WTC11 (cell line): ENCODE measurements at regions not wholly inside any gene's neighbourhood (a gene's known extent, or its start where the extent isn't known, plus 50 kb on each side); places are given as distances from the start of the nearest gene placed in this dataset.
A peak's percentile ranks its signal among the peaks of the same experiment; 100 is the strongest.

Experiments used
- ATAC-seq: fragments of 200-7000 bp; cut with Tn5 transposase; 2 replicates; pipeline ENCODE4 v1.10.0; 2021; ENCODE audit warnings: mild to moderate bottlenecking, moderate library complexity
- CTCF ChIA-PET: fragments of 300-600 bp; sonication (Branson Sonifier 250); formaldehyde crosslinking; loops from one replicate; lab custom pipeline; 2021; ENCODE audit warnings: antibody characterized with exemption; lab: Charles Lee
- POLR2A ChIA-PET: fragments of 350-600 bp; sonication (Branson Sonifier 250); formaldehyde crosslinking; loops from one replicate; lab custom pipeline; 2021; ENCODE audit warnings: antibody characterized with exemption; lab: Charles Lee
- DNase-seq: peaks from one replicate; pipeline ENCODE4 v3.0.0; 2021; ENCODE audit warnings: low spot score
- H3K27ac Mint-ChIP-seq: 2 replicates; pipeline ENCODE4 v1.8.0; 2021; ENCODE audit warnings: mixed read lengths
- H3K27me3 Mint-ChIP-seq: 2 replicates; pipeline ENCODE4 v1.8.0; 2021; ENCODE audit warnings: low read depth, mild to moderate bottlenecking, moderate library complexity, mixed read lengths
- H3K36me3 Mint-ChIP-seq: 2 replicates; pipeline ENCODE4 v1.8.0; 2021; ENCODE audit warnings: mixed read lengths
- H3K4me1 Mint-ChIP-seq: 2 replicates; pipeline ENCODE4 v1.8.0; 2022; ENCODE audit warnings: mixed read lengths
- H3K4me3 Mint-ChIP-seq: 2 replicates; pipeline ENCODE4 v1.8.0; 2021; ENCODE audit warnings: mild to moderate bottlenecking, moderate library complexity, mixed read lengths
- H3K9me3 Mint-ChIP-seq: 2 replicates; pipeline ENCODE4 v1.8.0; 2021; ENCODE audit warnings: mixed read lengths
- AFF4 ChIP-seq: sonication (generic); formaldehyde crosslinking; IDR thresholded peaks from 2 replicates; pipeline ENCODE4 v1.8.1; 2023; ENCODE audit warnings: mild to moderate bottlenecking, missing genetic modification reagents, borderline replicate concordance
- ATF1 ChIP-seq: sonication (generic); formaldehyde crosslinking; IDR thresholded peaks from 2 replicates; pipeline ENCODE4 v1.8.1; 2023; ENCODE audit warnings: mild to moderate bottlenecking, moderate library complexity, missing genetic modification reagents
- ATF3 ChIP-seq: sonication (generic); formaldehyde crosslinking; conservative IDR thresholded peaks from 2 replicates; pipeline ENCODE4 v1.8.1; 2022; ENCODE audit warnings: mild to moderate bottlenecking, missing genetic modification reagents
- ATF6 ChIP-seq: sonication (generic); formaldehyde crosslinking; IDR thresholded peaks from 2 replicates; pipeline ENCODE4 v1.8.1; 2023; ENCODE audit warnings: mild to moderate bottlenecking, missing genetic modification reagents
- CDX4 ChIP-seq: fragments of 250-450 bp; sonication (Bioruptor Pico); IDR thresholded peaks from 2 replicates; pipeline ENCODE4 v1.9.0; 2021; ENCODE audit warnings: moderate library complexity, mild to moderate bottlenecking, inconsistent platforms, borderline replicate concordance
- ETV6 ChIP-seq: sonication (generic); formaldehyde crosslinking; IDR thresholded peaks from 2 replicates; pipeline ENCODE4 v1.8.1; 2022; ENCODE audit warnings: mild to moderate bottlenecking, missing genetic modification reagents
- FOXP1 ChIP-seq: sonication (generic); formaldehyde crosslinking; IDR thresholded peaks from 2 replicates; pipeline ENCODE4 v1.8.0; 2022; ENCODE audit warnings: missing genetic modification reagents, mild to moderate bottlenecking, moderate library complexity, borderline replicate concordance
- IRF1 ChIP-seq: sonication (generic); formaldehyde crosslinking; IDR thresholded peaks from 2 replicates; pipeline ENCODE4 v1.8.0; 2023; ENCODE audit warnings: missing genetic modification reagents
- MXD4 ChIP-seq: fragments of 250-450 bp; sonication (Bioruptor Pico); IDR thresholded peaks from 2 replicates; pipeline ENCODE4 v1.8.0; 2021; ENCODE audit warnings: mild to moderate bottlenecking, moderate library complexity, borderline replicate concordance
- NR3C1 ChIP-seq: sonication (generic); formaldehyde crosslinking; conservative IDR thresholded peaks from 2 replicates; pipeline ENCODE4 v1.8.1; 2023; ENCODE audit warnings: low read depth, mild to moderate bottlenecking, missing genetic modification reagents
- OVOL2 ChIP-seq: fragments of 250-450 bp; sonication (Bioruptor Pico); IDR thresholded peaks from 2 replicates; pipeline ENCODE4 v1.9.0; 2021; ENCODE audit warnings: mild to moderate bottlenecking, borderline replicate concordance
- PRRX2 ChIP-seq: fragments of 250-450 bp; sonication (Bioruptor Pico); IDR thresholded peaks from 2 replicates; pipeline ENCODE4 v1.8.0; 2021; ENCODE audit warnings: mild to moderate bottlenecking
- SMAD4 ChIP-seq: sonication (generic); formaldehyde crosslinking; IDR thresholded peaks from 2 replicates; pipeline ENCODE4 v1.8.0; 2022; ENCODE audit warnings: mild to moderate bottlenecking, missing genetic modification reagents
- TCF7 ChIP-seq: sonication (generic); formaldehyde crosslinking; IDR thresholded peaks from 2 replicates; pipeline ENCODE4 v1.8.0; 2022; ENCODE audit warnings: mild to moderate bottlenecking, low read depth, missing genetic modification reagents, moderate library complexity
- ZMAT4 ChIP-seq: fragments of 250-450 bp; sonication (Bioruptor Pico); IDR thresholded peaks from 2 replicates; pipeline ENCODE4 v1.9.0; 2021; ENCODE audit warnings: mild to moderate bottlenecking
- ZNF138 ChIP-seq: sonication (generic); formaldehyde crosslinking; conservative IDR thresholded peaks from 2 replicates; pipeline ENCODE4 v1.8.1; 2022; ENCODE audit warnings: mild to moderate bottlenecking, moderate library complexity, missing genetic modification reagents
- ZNF219 ChIP-seq: sonication (generic); formaldehyde crosslinking; IDR thresholded peaks from 2 replicates; pipeline ENCODE4 v1.8.0; 2023; ENCODE audit warnings: missing genetic modification reagents, mild to moderate bottlenecking, borderline replicate concordance
- ZNF281 ChIP-seq: sonication (generic); formaldehyde crosslinking; IDR thresholded peaks from 2 replicates; pipeline ENCODE4 v1.8.0; 2023; ENCODE audit warnings: mild to moderate bottlenecking, missing genetic modification reagents
- ZNF671 ChIP-seq: fragments of 250-450 bp; sonication (Bioruptor Pico); IDR thresholded peaks from 2 replicates; pipeline ENCODE4 v1.8.0; 2021; ENCODE audit warnings: mild to moderate bottlenecking

- peaks cover 49% of the 10 kb centered on the region for H3K27me3 Mint-ChIP-seq
- CTCF ChIA-PET, result interaction anchor here (0.6 to 1.3 kb wide), 6 partner anchors 24 to 257 kb away, joined by 3 to 5 read pairs (median 4); no protein-coding TSS in a partner anchor
- H3K4me3 Mint-ChIP-seq, result no peak overlapping the region
- no peaks in the 10 kb centered on the region for H3K36me3 Mint-ChIP-seq
- peaks cover 22% of the 10 kb centered on the region for H3K4me1 Mint-ChIP-seq
- DNase-seq (no peak), ATAC-seq (peak; percentile 49)
- no peak for TF ChIP-seq ATF6 (CRISPR knock-in tag)
- no peak for TF ChIP-seq ZNF138 (CRISPR knock-in tag)
- no peak for TF ChIP-seq OVOL2 (CRISPR knock-in tag)
- no peak for TF ChIP-seq NR3C1 (CRISPR knock-in tag)
- TF ChIP-seq AFF4 (CRISPR knock-in tag), result no peak
- TF ChIP-seq ZMAT4 (CRISPR knock-in tag), result no peak
- TF ChIP-seq CDX4 (CRISPR knock-in tag), result no peak
- no peak for TF ChIP-seq ATF3 (CRISPR knock-in tag)
- no peak for TF ChIP-seq ZNF281 (CRISPR knock-in tag)
- no peak for TF ChIP-seq FOXP1 (CRISPR knock-in tag)
- TF ChIP-seq ZNF671 (CRISPR knock-in tag), result no peak
- no peak for TF ChIP-seq MXD4 (CRISPR knock-in tag)
- TF ChIP-seq IRF1, result no peak
- TF ChIP-seq ETV6 (CRISPR knock-in tag), result no peak
- 0 out of 2 replicates have a peak, but pooled peaks cover 3% of the 10 kb centered on the region for H3K9me3 Mint-ChIP-seq
- POLR2A ChIA-PET, result no interaction called here
- no peak overlapping the region for H3K27ac Mint-ChIP-seq
Observed at GRCh38 chr4:54575919-54576318, 81.8 kb upstream of the KIT start.

- H3K27ac Mint-ChIP-seq, result no peak overlapping the region
- CTCF ChIA-PET, result no interaction called here
- no peak for TF ChIP-seq ZNF138 (CRISPR knock-in tag)
- TF ChIP-seq ZNF219, result no peak
- TF ChIP-seq TCF7 (CRISPR knock-in tag), result no peak
- TF ChIP-seq PRRX2 (CRISPR knock-in tag), result no peak
- TF ChIP-seq ATF1, result no peak
- no peak for TF ChIP-seq SMAD4 (CRISPR knock-in tag)
- TF ChIP-seq, all 79 proteins: peak for 0
- no peaks in the 10 kb centered on the region; the same call in 1 of the 2 replicates for H3K27me3 Mint-ChIP-seq
- no peak for DNase-seq
- ATAC-seq, result no peak
- POLR2A ChIA-PET, result no interaction called here
- no peak overlapping the region for H3K4me3 Mint-ChIP-seq
- no peaks in the 10 kb centered on the region for H3K4me1 Mint-ChIP-seq
- no peaks in the 10 kb centered on the region for H3K36me3 Mint-ChIP-seq
- 0 out of 2 replicates have a peak, but pooled peaks cover 3% of the 10 kb centered on the region for H3K9me3 Mint-ChIP-seq
Observed at GRCh38 chr4:54581807-54582206, 76.0 kb upstream of the KIT start.
